ENCODE measurements at regions not wholly inside any gene's neighbourhood (a gene's known extent, or its start where the extent isn't known, plus 50 kb on each side); places are given as distances from the start of the nearest gene placed in this dataset.
A peak's percentile ranks its signal among the peaks of the same experiment; 100 is the strongest.

- no peak overlapping the region for H3K4me3 ChIP-seq (ENCODE audit: low read depth, low read length)
- DNase-seq (ENCODE audit: low read depth) = no peak
Observed at GRCh38 chr15:95469496-95470000, 861.0 kb upstream of the NR2F2 start.

- no peak for DNase-seq (ENCODE audit: low read depth)
- H3K4me3 ChIP-seq (ENCODE audit: low read depth, low read length) = no peak overlapping the region
Observed at GRCh38 chr15:95470529-95470928, 860.0 kb upstream of the NR2F2 start.

GRCh38 chr15:95470997-95471689 is 859.4 kb upstream of the NR2F2 start:
- no peak overlapping the region for H3K4me3 ChIP-seq (ENCODE audit: low read depth, low read length)
- DNase-seq (ENCODE audit: low read depth) = peak; percentile 18

GRCh38 chr15:95471690-95472086 is 858.8 kb upstream of the NR2F2 start:
- DNase-seq (ENCODE audit: low read depth) = no peak
- no peak overlapping the region for H3K4me3 ChIP-seq (ENCODE audit: low read depth, low read length)

GRCh38 chr15:95475067-95475466 is 855.4 kb upstream of the NR2F2 start:
- DNase-seq (ENCODE audit: low read depth) = no peak
- H3K4me3 ChIP-seq (ENCODE audit: low read depth, low read length) = no peak overlapping the region

GRCh38 chr15:95479308-95479707 is 851.2 kb upstream of the NR2F2 start:
- no peak overlapping the region for H3K4me3 ChIP-seq (ENCODE audit: low read depth, low read length)
- no peak for DNase-seq (ENCODE audit: low read depth)

- no peak overlapping the region for H3K4me3 ChIP-seq (ENCODE audit: low read depth, low read length)
- DNase-seq (ENCODE audit: low read depth) = no peak
Observed at GRCh38 chr15:95485367-95485766, 845.1 kb upstream of the NR2F2 start.

- DNase-seq (ENCODE audit: low read depth) = no peak
- no peak overlapping the region for H3K4me3 ChIP-seq (ENCODE audit: low read depth, low read length)
Observed at GRCh38 chr15:95486224-95486623, 844.3 kb upstream of the NR2F2 start.

- no peak overlapping the region for H3K4me3 ChIP-seq (ENCODE audit: low read depth, low read length)
- DNase-seq (ENCODE audit: low read depth) = no peak
Observed at GRCh38 chr15:95489103-95489502, 841.4 kb upstream of the NR2F2 start.

- DNase-seq (ENCODE audit: low read depth) = no peak
- H3K4me3 ChIP-seq (ENCODE audit: low read depth, low read length) = no peak overlapping the region
Observed at GRCh38 chr15:95492388-95493070, 838.0 kb upstream of the NR2F2 start.

GRCh38 chr15:95494971-95495541 is 835.4 kb upstream of the NR2F2 start:
- DNase-seq (ENCODE audit: low read depth) = no peak
- no peak overlapping the region for H3K4me3 ChIP-seq (ENCODE audit: low read depth, low read length)

GRCh38 chr15:95497634-95498033 is 832.9 kb upstream of the NR2F2 start:
- DNase-seq (ENCODE audit: low read depth) = no peak
- no peak overlapping the region for H3K4me3 ChIP-seq (ENCODE audit: low read depth, low read length)

GRCh38 chr15:95498961-95499360 is 831.5 kb upstream of the NR2F2 start:
- no peak for DNase-seq (ENCODE audit: low read depth)
- no peak overlapping the region for H3K4me3 ChIP-seq (ENCODE audit: low read depth, low read length)

GRCh38 chr15:95499397-95499796 is 831.1 kb upstream of the NR2F2 start:
- DNase-seq (ENCODE audit: low read depth) = no peak
- no peak overlapping the region for H3K4me3 ChIP-seq (ENCODE audit: low read depth, low read length)

- DNase-seq (ENCODE audit: low read depth) = no peak
Observed at GRCh38 chr15:95501865-95502264, 828.6 kb upstream of the NR2F2 start.

GRCh38 chr15:95503107-95503506 is 827.4 kb upstream of the NR2F2 start:
- no peak for DNase-seq (ENCODE audit: low read depth)
- H3K4me3 ChIP-seq (ENCODE audit: low read depth, low read length) = no peak overlapping the region

More at GRCh38 chr15:95501865-95502264, 828.6 kb upstream of the NR2F2 start:
- no peak overlapping the region for H3K4me3 ChIP-seq (ENCODE audit: low read depth, low read length)

- no peak overlapping the region for H3K4me3 ChIP-seq (ENCODE audit: low read depth, low read length)
- no peak for DNase-seq (ENCODE audit: low read depth)
Observed at GRCh38 chr15:95503640-95504225, 826.8 kb upstream of the NR2F2 start.

- no peak overlapping the region for H3K4me3 ChIP-seq (ENCODE audit: low read depth, low read length)
- DNase-seq (ENCODE audit: low read depth) = no peak
Observed at GRCh38 chr15:95511671-95512070, 818.8 kb upstream of the NR2F2 start.

- H3K4me3 ChIP-seq (ENCODE audit: low read depth, low read length) = no peak overlapping the region
- no peak for DNase-seq (ENCODE audit: low read depth)
Observed at GRCh38 chr15:95512906-95513305, 817.6 kb upstream of the NR2F2 start.

GRCh38 chr15:95519887-95520286 is 810.6 kb upstream of the NR2F2 start:
- DNase-seq (ENCODE audit: low read depth) = no peak
- H3K4me3 ChIP-seq (ENCODE audit: low read depth, low read length) = no peak overlapping the region
